ELF-1 (cell line): ENCODE measurements at regions not wholly inside any gene's neighbourhood (a gene's known extent, or its start where the extent isn't known, plus 50 kb on each side); places are given as distances from the start of the nearest gene placed in this dataset.
A peak's percentile ranks its signal among the peaks of the same experiment; 100 is the strongest.

Source experiments
- DNase-seq: peaks from one replicate; pipeline ENCODE4 v3.0.0-alpha.2; 2016; ENCODE audit warnings: low read depth, low spot score

DNA sequence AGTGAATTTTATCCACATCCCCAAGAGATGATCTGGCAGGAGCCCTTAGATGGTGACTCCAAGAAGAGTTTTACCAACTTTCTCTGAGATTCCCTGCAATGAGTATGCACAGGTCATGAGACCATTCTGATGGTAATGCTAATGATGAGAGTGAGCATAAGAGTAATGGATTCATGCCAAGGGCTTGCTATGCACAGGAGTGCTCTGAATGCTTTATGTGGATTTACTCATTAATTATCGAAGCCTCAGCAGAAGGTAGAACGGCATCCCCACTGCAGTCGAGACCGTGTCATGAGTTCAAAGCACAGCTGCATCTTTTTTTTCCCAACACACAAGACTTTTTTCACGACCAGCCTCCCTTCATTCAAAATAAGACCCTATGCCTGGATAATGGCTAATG, 355.0 kb downstream of the RAB28 start:
- DNase-seq = no peak

DNA sequence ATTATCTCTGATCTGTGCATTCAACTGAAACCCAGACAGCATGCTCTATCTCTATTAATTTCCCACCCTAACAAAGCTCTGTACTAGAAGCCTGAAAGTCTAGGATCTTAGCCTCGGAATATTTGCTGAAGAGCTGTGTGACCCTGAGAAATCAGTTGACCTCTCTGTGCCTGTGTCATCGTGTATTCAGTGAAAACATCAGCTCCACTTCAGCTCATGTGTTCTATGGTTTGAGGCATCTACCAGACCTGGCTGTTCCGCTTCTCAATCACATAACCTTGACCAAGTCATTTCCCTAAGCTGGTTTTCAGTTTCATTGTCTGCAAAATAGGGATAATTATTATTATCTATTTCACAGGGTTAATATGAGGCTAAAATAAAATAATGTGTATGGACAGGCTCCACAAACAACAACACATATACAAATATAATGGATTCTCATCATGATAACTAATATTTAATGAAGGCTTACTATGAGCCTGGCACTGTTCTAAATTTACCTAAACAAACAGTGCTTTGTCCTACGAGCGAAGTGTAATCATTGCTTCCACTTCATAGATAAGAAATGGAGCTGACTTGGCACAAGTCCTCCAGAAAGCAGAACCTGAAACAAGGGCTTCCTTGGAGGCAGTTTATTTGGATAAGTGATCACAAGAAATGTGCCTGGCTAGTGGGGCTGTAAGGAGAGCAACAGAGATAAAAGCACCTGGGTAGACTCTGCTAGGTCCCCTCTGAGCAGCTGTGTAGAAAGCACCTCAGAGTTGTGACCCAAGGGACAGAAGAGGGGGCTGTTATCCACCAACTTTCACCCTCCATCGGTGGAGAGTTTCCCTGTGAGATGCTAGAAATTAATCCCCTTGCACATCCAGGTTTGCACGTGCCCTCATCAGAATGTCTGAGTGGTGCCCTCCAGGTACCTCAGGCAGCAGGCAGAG, 356.9 kb downstream of the RAB28 start:
- no peak for DNase-seq

DNA sequence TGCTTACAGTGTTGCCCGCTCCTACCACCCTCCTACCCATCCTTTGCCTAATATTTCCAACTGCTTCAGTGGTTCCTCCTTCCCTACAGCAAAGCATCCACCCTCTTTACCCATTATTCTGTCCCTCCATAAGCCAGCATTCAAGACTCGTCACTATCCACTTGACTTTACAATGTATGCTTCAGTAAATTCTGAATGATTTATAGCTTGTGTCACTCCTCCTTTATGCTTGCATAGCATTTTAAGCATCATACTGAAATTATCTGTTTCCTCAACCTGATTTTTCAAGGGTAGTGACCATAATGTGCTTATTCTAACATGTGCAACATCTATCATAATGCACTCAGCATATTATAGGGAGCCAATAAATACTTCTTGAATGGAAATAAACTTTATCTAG, 365.5 kb downstream of the RAB28 start:
- no peak for DNase-seq

DNA sequence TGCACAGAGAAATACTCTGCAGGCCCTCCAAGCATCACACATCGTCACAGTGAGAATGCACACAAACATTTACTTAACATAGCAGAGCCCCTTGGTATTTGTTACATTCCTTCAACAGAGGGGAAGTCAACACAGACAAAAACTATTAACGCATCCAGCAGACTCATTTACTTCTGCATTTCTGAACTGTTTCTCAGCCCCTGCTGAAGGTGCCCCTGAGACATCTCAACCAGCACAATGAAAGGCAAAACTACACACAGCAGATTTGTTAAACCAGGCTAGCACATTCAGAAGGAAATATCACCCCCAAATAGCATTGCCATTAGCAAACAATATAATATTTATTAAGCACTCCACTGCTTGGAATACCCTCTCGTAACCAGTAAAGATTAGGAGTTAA, 367.0 kb downstream of the RAB28 start:
- DNase-seq = no peak

DNA sequence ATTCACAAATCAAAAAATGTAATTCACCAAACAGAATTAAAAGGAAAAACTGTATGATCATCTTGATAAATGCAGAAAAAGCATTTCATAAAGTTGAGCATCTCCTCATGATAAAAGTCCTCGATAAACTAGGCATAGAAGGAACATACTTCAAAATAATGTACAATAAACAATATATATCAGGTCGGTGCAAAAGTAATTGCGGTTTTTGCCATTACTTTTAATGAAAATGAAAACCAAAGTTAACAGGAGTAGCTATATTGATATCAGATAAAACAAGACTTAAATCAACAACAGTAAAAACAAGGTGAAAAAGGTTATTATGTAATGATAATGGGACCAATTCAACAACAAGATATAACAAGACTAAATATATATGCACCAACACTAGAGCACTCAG, 372.1 kb downstream of the RAB28 start:
- no peak for DNase-seq

DNA sequence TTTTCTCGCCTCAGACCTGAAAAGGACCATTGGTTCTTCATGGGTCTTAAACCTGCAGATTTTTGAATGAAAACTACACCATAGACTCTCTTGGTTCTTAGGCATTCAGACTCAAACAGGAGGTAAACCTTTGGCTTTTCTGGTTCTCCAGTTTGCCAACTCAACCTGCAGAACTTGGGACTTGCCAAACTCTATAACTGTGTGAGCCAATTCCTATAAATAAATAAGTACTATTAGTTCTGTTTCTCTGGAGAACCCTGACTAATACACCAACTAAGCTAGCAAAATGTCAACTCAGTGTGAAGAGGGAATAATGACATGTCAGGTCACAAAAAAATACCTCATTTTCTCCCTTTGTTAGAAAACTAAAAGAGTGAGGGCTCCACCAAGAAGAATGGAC, 374.6 kb downstream of the RAB28 start:
- DNase-seq = no peak

DNA sequence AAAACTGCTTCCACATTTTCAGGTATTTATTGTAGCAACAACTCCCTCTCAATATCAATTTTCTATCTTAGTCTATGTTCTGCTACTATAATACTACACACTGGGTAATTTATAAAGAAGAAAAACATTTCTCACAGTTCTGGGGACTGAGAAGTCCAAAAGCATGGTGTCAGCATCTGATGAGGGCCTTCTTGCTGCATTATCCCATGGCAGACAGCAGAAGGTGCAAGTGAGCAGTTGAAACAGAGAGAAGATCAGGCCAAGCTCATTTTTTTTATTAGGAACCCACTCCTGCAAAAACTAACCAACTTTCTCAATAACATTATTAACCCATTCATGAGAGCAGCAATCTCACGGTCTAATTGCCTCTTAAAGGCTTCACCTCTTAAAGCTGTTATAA, 376.0 kb downstream of the RAB28 start:
- no peak for DNase-seq

DNA sequence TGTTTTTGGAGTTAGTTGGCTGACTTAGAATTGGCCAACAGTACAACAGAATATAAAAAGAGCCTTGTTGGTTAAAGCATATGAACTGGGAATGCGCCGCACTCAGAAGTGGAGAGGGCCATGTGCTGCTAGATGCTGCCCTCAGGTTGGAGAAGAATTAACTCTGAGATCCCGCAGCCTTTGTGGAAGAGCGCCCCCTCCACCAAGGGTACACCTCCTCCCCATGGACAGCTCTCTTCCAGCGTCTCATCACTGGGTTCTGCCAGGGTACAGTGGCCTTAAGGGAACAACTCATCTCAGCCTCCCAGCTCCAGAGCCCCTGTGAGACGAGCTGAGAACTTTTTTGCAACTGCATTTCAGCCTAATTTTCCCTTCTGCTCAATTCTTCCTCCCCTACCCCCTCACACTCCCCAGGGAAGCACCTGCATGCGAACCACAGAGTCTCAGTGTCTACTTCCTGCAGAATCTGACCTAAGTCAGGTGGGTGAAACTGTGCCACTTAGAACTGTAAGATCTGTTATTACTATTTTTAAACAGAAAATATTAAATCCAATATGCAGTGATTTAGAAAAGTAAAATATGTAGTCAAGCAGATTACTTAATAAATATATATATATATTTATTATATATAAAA, 380.6 kb downstream of the RAB28 start:
- DNase-seq = peak; percentile 5

DNA sequence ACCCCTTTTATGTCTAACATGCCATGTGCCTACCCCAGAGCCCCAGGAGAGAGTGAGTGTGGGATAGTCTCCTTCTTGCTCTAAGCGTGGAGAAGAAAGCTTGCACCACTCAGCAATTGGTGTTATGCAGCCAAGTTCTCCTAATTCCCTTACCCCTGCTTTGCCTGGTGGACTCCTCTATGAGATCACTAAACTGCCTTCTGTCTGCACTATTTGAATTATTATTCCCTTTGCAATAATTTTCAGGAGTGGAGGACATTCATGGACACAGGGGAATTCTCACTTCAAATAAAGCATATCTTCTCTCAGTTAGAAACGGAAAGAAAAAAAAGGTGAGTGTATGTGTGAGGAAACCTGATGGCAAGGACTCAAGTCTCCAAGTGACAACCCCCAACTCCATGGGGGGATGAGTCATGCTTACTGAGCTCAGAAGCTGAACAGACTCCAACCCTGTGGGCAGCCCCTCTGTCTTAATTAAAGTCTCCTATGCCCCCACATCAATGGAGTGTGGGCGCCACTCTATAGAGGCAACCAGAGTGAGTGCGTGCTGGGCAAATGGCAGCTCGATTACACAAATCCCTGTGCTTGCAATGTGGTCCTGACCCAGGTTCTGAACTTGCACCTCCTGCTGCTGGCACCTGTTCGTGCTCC, 381.9 kb downstream of the RAB28 start:
- no peak for DNase-seq

DNA sequence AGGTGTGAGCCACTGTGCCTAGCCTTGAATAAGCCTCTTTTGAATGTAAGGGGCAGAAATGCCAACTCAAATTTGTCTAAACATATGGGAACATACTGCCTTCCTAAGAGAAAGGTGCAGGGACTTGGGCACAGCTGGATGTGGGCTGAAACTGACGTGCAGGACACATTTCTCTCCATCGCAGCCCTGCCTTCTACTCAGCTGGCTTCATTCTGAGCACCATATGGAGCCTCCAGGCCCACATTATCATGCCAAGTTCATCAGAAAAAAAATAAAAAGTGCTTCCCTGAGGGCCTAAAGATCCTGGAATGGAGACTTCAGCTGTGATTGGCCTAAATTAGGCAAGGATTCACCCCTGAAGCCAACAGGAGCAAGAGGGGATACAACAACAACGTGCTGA, 386.2 kb downstream of the RAB28 start:
- no peak for DNase-seq

DNA sequence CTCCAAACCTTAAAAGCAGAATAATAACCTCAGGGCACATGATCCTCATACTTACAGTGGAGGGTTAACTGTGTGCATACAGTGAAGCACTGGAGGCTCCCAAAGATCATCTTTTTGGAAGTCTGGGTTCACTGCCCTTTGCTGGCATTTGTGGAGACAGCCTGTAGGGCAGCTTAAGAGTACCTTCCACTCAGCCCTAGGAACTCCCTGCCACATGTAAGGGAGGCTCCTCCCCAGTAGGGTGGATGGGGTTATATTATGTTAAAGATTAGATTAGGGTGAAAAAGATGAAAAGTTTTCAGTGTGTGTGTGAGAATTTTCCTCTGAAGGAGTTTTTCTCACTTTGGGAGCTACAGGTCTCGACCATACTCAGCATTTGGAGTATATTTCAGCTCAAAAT, 388.4 kb downstream of the RAB28 start:
- DNase-seq = no peak

DNA sequence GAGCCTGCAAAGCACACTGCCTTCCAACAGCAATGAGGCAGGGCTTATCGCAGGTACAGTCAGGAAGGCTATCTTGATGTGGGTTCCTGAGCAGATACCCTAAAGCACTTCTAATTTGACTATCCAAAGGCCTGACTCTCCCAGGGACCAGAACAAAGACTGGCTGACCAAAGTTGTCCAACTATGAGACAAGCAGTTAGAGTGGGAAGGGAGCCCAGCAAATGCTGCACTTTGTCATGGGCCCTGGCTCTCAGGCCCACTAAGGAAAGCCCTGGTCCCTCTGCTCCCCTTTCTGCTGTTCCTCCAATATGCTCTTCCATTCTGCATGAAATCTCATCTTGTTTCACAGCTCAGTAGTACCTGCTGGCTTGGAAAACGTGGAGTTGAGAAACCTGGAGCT, 391.0 kb downstream of the RAB28 start:
- DNase-seq = no peak

DNA sequence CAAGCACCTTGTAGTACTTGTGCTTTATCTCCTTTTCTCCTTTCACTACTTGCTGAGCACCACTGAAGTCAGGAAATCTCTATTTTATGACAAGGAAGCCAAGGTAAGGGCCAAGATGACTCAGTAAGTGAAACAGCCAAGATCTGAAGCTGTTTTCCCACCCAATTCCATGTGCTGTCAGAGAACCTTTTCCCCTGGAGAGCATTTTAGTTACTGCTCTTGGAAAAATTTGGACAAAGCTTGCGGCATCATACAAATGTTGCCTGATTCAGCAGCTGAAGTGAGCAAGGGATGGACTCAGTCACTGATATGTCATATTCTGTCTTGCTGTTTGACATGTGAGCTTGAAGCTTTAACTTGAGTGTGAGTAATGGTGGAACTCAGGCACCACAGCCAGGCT, 391.4 kb downstream of the RAB28 start:
- DNase-seq = no peak

DNA sequence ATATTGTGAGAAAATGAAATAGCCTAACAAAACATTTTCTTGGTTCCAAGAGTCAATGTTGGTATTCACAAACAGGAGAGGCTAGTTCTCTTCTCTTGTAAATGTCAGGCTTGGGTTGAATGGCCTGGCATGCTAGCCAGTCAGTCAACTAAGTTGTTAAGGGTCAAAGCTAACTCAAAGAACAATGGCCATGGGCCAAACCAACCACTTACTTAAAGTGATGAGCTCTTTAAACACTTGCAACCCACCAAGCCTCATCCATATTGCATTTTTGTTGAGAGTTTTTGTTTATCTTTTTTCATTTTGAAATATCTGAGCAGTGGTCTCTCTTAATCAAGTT, 394.5 kb downstream of the RAB28 start:
- no peak for DNase-seq

DNA sequence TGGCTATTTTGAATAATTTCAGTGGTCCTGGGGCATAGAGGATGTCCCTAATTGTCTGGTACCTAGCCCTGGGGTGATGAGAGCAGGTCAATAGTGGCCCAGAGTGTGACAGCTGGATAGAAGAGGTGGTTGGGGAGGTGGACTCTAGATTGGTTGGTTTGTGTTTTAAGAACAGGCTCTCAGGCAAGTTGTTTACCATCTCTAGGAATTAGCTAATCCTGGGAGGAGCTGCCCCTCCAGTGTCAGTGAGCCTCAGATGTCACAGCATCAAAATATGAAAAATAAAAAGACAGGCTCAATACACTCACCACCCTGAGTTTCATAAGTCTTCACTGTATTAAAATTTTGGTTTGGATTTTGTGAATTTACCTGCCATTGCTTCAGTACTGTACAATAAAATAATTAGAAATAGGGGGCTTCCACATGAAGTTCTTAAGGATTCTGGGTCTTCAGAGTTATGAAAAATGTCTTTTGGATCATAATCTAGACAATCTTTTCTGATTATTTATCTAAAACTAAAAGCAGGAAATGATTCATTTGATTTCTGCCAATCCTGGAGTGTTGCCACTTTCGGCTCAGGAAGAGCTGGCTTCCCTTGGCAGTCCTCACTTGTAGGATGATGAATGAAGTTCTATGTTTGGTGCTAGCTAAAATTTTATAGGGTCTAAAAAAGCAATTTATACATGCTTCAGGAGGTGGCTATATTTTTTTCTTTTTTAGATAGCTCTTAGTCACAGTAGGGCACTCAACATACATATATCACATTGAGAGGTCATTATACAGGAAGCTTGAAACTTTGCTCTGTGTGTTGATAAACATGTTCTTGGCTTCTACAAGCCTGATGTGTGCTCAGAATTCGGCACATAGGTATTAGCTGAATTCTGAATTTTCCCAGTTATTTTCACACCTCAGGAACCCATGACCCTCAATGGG, 395.1 kb downstream of the RAB28 start:
- DNase-seq = no peak

DNA sequence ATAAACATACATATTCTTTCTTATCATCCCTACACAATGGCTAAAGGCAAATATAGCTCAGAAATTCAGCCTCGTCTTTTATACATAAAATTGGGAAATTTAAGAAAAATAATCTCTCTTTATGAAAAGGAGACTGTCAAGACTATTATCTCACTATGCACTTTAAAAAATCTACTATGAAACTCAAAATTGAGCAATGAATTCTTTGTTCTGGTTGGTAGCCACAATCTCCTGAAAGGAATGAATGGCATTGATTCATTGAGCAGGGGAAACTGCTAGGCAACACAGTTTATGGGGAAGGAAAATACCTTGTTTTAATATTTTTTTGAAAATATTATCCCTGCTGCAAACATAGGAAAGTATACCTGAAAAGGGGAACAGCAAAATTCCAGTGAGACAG, 397.1 kb downstream of the RAB28 start:
- no peak for DNase-seq

DNA sequence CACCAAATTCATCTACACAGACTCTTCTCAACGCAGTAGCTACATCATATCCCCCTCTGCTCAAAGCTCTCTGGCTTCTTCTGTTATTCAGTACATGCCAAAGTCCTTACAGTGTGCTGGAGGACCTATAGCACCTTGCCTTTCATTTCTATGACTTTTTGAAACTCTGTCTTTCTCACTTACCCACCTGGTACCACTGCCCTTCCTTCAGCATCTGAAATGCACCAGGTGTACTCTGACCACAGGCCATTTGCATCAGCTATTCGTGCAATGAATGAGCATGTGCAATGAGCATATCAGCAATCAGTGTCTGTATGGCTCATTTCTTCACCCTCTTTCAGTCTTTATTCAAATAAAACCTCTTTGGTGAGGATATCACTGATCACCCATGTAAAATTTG, 399.9 kb downstream of the RAB28 start:
- DNase-seq = no peak

DNA sequence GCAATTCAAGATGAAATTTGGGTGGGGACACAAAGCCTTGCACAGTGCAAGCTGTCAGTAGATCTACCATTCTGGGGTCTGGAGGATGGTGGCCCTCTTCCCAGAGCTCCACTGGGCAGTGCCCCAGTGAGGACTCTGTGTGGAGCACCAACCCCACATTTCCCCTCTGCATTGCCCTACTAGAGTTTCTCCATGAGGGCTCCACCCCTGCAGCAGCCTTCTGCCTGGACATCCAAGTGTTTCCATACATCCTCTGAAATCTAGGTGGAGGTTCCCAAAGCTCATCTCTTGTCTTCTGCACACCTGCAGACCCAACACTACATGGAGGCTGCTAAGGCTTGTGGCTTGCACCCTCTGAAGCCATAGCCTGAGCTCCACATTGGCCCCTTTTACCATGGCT, 402.3 kb downstream of the RAB28 start:
- no peak for DNase-seq

DNA sequence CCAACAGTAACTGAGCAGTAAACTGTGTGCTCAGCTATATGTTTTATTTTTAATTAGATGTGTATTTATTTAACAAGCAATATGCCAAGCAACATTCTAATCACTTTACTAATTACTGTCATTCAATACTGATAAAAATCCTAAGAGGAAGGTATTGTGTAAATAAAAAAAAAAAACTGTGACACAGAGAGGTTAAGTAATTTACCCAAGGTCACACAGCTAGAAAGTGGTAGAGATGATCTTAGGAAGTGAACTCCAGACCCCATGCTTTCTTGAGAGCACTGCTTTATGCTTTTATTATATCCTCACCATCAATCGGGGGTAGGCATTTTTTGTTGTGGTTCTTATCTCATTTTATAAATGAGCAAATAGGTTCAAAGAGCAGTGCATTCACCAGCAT, 417.1 kb downstream of the RAB28 start:
- DNase-seq = no peak

DNA sequence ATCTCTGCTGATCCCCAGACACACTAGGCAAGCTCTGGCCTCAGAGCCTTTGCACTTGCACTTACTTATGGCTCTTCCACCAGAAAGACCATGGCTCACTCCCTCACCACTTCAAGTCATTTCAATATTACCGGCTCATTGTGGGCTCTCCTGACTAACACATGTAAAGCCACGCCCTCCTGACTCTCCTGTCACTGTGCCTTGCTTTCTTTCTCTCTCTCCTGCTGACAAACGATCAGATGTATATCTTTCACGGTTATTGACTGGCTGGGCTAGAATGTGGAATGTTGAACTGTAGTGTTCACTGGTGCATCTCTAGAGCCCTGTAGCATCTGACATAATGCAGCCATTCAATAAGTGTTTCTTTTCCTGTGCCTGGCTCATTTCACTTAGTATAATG, 425.1 kb downstream of the RAB28 start:
- DNase-seq = no peak

DNA sequence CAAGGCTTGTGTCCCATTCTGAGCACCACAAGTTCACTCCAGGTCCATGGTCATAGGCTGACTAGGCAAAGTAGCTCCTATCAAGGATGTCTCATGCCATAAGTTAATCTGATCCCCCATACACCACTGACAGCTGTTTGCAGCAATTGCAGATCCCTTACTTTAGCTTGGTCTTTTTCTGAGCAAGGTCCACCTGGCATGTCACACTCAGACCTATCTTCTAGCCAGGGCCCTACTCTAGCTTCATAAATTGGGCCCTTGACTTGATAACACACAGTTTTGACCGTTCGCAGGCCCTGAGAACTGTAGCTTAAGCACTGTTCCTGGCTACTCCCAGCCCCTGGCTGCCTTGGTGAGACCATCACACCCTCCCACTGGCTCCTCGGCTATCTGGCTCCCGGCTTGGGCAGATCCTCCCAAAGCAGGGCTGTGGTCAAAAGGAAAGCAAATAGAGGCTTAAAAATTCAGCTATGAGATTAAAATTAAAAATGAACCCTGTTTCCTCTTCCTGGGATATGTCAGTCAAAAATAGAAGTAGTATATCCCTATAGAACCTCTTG, 427.4 kb downstream of the RAB28 start:
- no peak for DNase-seq
